Transverse colon (tissue), 4 donors: ENCODE measurements at regions not wholly inside any gene's neighbourhood (a gene's known extent, or its start where the extent isn't known, plus 50 kb on each side); places are given as distances from the start of the nearest gene placed in this dataset.

Experiments
- CTCF ChIP-seq, 5 experiments: fragments of 200-600 bp in 3 of 5; fragments of 450-650 bp in 2 of 5; sonication (generic) in 3 of 5; IDR thresholded peaks; 1 replicate in 2 of 5; 2 replicates in 3 of 5; pipeline ENCODE4 v1.5.1; 2016 to 2017; ENCODE audit warnings: antibody characterized with exemption in 5 of 5, inconsistent platforms in 3 of 5, mild to moderate bottlenecking in 2 of 5, moderate library complexity in 1 of 5
- POLR2A ChIP-seq: fragments of 450-650 bp; IDR thresholded peaks from one replicate; pipeline ENCODE4 v1.6.1; 2016; ENCODE audit warnings: antibody characterized with exemption, mild to moderate bottlenecking, moderate library complexity
- POLR2AphosphoS5 ChIP-seq, 3 donors: sonication (generic); formaldehyde crosslinking; IDR thresholded peaks; one replicate each; pipeline ENCODE4 v1.6.1; 2016; ENCODE audit warnings: antibody characterized with exemption in 3 of 3

DNA sequence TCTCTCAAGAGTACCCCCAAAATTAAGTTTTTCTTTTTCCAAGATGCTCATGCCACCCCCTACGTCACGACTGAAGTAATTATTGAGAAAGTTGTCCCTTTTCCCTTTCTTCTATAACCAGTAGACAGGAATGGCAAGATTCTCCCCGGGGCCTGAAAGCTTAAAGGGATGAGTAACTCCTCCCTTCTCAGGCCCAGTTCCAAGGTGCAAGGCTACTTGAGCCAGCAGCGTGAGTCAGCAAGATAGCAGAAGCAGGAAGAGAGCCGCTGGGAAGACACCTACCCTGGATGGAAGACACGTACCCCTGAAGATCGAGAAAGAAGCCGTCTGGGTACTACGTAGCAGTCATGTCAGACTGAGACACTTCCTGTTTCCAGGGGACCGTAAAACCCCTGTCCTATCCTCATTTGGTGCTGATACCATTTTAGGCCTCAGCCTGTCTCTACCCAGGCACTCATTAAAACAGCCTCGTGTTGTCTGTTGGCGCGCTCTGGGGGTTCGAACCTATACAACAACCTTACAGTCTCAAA is 241.0 kb downstream of the ADGRG6 start:
- TF ChIP-seq CTCF (IDR thresholded peaks at IDR 0.05) (no peak), POLR2AphosphoS5 (IDR thresholded peaks at IDR 0.05) (no peak), POLR2A (no peak)
